GM19452 (cell line): ENCODE measurements at regions not wholly inside any gene's neighbourhood (a gene's known extent, or its start where the extent isn't known, plus 50 kb on each side); places are given as distances from the start of the nearest gene placed in this dataset.
"Not testable (repeated sequence)": the region's sequence is repeated elsewhere in the genome, so short reads cannot be mapped to it uniquely, and the experiment has no call there.

Experiments used
- ATAC-seq: cut with Tn5 transposase; IDR thresholded peaks from one replicate; pipeline ENCODE4 v1.9.1; 2021; ENCODE audit not compliant: unreplicated experiment

DNA sequence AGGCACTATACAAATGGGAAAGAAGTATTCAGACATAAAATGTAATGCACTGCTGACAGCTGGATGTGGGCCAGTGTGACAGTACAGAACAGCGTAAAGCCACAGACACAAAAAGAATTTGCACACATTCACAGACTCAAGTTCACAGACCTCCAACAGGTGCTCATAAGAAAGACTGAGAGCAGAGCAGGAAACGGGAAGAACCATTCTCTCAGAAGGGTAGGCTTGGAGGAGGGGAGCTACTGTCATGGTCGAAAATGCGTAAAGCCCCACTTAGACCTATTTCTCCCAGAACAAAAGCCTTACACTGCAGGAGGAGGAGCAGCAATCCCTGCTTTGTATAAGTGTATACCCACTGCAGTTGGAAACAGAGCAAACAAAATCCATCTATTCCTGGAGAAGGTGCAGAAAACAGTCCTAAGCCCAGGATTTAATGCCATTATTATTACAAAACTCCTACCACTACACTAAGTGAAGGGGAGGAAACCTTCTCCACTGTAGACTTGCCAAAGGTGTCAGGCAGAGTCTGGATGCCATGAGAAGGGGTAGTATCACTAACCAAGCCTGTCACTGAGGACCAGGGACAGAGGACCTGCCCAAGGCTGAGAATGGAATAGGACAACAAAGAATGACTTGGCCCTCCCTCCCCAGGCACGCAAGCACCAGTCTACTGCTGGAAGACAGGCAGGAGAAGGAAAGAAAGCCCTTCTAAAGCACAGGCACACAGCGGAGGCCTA is 103.0 kb upstream of the FAM25C start:
- not testable (repeated sequence) for ATAC-seq

DNA sequence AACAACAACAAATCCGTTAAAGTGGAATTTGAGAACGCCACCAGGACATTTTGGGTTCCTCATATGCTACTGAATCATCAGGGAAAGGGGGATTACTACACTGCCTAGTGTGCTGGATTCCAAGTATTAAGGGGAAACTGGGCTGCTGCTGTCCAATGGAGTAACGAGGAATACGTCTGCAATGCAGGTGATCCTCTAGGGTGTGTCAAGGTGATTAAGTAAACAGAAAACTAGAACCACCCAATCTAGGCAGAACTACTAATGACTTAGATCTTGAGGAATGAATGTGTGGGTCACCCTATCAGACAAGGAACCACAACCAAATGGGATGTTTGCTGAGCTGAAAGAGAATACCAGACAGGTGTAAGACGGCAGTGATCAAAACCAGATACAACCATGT is 99.3 kb upstream of the FAM25C start:
- not testable (repeated sequence) for ATAC-seq

- ATAC-seq, result not testable (repeated sequence)
These were observed 91.1 kb upstream of the FAM25C start for GRCh38 chr10:48090706-48091105.

DNA sequence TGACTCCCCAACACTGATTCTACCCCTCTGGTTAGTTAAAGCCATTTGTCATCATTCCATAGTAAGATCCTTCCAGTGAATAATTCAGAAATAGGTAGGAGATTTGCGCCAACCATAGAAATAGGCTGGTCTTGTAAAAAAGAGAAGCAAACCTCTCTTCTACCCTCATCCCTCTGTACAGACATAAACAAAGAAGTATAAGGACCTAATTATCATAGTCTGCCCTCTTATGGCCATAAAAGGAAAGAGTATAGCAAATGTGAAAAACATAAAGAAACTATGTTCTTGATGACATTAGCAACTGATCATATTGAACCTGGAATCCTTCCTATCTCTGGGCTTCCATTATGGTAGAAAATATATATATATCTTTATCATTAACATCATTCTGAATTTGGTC is 88.5 kb upstream of the FAM25C start:
- ATAC-seq, result not testable (repeated sequence)

- not testable (repeated sequence) for ATAC-seq
These were observed 84.9 kb upstream of the FAM25C start for GRCh38 chr10:48084446-48084845.

DNA sequence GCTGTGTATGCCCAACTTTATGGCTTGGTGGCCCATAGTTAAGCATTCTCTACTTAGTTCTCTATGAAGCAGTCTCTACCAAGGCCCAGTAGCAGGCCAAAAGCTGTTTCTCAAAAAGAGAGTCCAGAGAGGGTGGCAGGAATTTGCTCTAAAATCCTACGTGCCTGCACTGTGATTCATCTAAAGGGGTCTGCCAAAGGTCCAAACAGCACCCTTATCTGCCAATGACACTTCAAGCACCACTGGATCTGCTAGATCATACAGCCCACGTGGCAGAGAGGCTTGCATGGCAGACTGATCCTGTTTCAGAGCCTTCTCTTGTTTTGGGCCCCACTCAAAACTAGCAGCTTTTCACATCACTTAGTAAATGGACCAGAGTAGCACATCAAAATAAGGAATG is 71.6 kb upstream of the FAM25C start:
- ATAC-seq, result not testable (repeated sequence)

DNA sequence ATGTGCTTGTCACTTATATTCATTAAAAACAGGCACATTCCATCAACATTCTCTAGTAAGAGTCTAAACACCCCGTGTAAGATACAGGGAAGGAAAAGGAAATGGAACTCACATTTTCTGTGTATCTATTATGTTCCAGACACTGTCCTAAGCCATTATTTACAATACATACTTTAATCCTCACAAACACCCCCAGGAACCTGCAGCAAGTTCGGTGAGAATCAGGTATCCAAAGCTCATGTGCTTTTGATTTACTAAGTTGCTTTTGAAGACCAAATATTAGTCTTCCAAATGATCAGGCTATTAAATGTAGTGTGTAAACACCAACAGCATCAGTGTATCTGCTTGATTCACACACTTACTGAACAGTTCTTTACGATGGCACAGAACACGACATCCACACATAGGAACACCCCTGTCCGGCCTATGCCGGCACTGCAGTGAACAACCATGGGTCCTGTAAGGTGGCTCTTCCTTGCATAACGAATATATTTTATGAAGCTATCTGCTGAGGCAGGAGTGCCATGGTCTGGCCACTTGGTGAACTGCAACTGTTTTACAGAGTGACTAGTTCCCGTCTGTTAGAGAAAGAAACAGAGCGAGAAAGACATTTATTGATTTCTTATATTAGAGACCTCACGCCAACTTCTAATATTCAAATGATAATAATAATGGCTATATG is 64.5 kb upstream of the FAM25C start:
- peak; percentile 83 for ATAC-seq

DNA sequence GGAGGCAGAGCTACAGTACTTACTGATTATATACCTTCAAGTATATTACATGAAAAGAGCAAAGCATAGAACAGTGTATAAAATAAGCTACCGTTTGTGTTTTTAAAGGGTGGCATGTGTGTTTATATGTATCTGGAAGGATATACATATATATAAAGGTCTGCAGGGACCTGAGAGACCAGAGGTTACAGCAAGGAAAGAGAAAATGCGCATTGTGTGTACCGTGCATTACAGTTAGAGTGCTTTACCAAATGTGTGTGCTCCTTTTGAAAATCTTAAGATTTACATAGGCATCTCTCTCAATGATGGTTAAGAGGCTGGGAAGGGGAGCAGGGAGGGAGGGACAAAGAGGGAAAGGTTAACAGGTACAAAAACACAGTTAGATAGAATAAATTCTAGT is 55.8 kb upstream of the FAM25C start:
- ATAC-seq, result not testable (repeated sequence)
